ENCODE measurements at regions not wholly inside any gene's neighbourhood (a gene's known extent, or its start where the extent isn't known, plus 50 kb on each side); places are given as distances from the start of the nearest gene placed in this dataset.

DNA sequence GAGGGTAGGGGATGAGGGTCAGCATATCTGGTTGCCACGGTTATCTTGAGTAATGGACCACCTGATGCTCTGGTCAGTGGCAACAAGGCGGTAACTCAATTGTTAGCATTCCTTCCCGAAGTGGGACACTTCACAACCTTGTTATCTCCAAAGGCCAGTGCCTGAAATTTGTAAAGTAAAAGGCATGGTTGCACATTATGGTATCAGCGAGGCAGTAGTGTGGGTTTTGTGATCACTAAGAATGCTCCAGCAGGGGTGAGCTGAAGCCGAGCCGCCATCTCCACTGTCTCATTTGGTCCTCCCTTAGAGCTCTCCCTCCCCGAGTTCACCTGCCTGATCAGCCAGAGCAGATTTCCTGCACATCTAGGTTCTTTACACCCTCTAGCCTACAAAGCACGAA lies 50.5 kb upstream of the LGALSL start:
- TF ChIP-seq, protein P1, sequence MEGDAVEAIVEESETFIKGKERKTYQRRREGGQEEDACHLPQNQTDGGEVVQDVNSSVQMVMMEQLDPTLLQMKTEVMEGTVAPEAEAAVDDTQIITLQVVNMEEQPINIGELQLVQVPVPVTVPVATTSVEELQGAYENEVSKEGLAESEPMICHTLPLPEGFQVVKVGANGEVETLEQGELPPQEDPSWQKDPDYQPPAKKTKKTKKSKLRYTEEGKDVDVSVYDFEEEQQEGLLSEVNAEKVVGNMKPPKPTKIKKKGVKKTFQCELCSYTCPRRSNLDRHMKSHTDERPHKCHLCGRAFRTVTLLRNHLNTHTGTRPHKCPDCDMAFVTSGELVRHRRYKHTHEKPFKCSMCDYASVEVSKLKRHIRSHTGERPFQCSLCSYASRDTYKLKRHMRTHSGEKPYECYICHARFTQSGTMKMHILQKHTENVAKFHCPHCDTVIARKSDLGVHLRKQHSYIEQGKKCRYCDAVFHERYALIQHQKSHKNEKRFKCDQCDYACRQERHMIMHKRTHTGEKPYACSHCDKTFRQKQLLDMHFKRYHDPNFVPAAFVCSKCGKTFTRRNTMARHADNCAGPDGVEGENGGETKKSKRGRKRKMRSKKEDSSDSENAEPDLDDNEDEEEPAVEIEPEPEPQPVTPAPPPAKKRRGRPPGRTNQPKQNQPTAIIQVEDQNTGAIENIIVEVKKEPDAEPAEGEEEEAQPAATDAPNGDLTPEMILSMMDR (IDR thresholded peaks at IDR 0.05): no peak
- no peak for TF ChIP-seq POLR2A (IDR thresholded peaks at IDR 0.05)
